K562 (cell line): ENCODE measurements at regions not wholly inside any gene's neighbourhood (a gene's known extent, or its start where the extent isn't known, plus 50 kb on each side); places are given as distances from the start of the nearest gene placed in this dataset.

Source experiments
- ASH1L ChIP-seq: fragments of 450-650 bp; IDR thresholded peaks from 2 replicates; pipeline ENCODE4 v1.6.1; 2018; ENCODE audit warnings: borderline replicate concordance, mild to moderate bottlenecking, low read depth; ENCODE audit not compliant: partially characterized antibody
- BHLHE40 ChIP-seq: IDR thresholded peaks from 2 replicates; pipeline ENCODE4 v1.6.1; 2011; ENCODE audit warnings: low read length, improper control_type of control experiment
- SIN3A ChIP-seq, 2 experiments: fragments of 150-350 bp in 1 of 2; IDR thresholded peaks; 2 replicates each; pipeline ENCODE4 v1.6.1; 2011 to 2016; ENCODE audit warnings: borderline replicate concordance in 2 of 2, low read depth in 2 of 2, low read length in 2 of 2, mild to moderate bottlenecking in 2 of 2, moderate library complexity in 2 of 2; ENCODE audit not compliant: control insufficient read depth in 1 of 2
- ZNF274 ChIP-seq: IDR thresholded peaks from 2 replicates; pipeline ENCODE4 v1.6.1; 2011; ENCODE audit warnings: low read depth, mild to moderate bottlenecking, low read length, moderate library complexity, borderline replicate concordance
- TF ChIP-seq, protein P1 (sequence below), 3 experiments: IDR thresholded peaks in 2 of 3; conservative IDR thresholded peaks in 1 of 3; 2 replicates each; pipeline ENCODE4 v1.5.1; 2011 to 2012; ENCODE audit warnings: low read length in 3 of 3, mild to moderate bottlenecking in 3 of 3, control low read depth in 2 of 3, improper control_type of control experiment in 1 of 3, inconsistent platforms in 1 of 3, low read depth in 1 of 3, mixed read lengths in 1 of 3, moderate library complexity in 1 of 3; ENCODE audit not compliant: insufficient read depth in 2 of 3

DNA sequence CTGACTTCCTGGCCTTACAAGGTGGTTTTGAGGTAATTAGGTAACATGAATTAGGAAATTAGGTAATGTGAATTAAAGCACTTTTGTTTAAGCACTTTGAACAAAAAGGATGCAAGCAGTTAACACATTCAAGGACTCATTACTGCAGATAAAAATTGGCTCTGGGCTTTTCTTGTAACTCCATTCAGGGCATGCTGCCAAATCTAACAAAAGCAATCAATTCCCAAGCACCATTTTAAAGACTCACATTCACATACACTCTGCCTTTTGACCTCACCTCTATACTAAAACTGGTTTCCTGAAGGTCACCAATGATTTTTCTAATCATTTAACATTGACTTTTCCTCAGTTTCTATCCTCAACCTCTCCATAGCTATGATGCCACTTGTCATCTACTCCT, 251.2 kb upstream of the RHOBTB1 start:
- no peak for TF ChIP-seq BHLHE40
- no peak for TF ChIP-seq ASH1L
- TF ChIP-seq SIN3A (IDR thresholded peaks at IDR 0.05; ENCODE audit: borderline replicate concordance in 2 of 2, control insufficient read depth in 1 of 2, low read depth in 2 of 2, low read length in 2 of 2), result no peak
- TF ChIP-seq, protein P1, sequence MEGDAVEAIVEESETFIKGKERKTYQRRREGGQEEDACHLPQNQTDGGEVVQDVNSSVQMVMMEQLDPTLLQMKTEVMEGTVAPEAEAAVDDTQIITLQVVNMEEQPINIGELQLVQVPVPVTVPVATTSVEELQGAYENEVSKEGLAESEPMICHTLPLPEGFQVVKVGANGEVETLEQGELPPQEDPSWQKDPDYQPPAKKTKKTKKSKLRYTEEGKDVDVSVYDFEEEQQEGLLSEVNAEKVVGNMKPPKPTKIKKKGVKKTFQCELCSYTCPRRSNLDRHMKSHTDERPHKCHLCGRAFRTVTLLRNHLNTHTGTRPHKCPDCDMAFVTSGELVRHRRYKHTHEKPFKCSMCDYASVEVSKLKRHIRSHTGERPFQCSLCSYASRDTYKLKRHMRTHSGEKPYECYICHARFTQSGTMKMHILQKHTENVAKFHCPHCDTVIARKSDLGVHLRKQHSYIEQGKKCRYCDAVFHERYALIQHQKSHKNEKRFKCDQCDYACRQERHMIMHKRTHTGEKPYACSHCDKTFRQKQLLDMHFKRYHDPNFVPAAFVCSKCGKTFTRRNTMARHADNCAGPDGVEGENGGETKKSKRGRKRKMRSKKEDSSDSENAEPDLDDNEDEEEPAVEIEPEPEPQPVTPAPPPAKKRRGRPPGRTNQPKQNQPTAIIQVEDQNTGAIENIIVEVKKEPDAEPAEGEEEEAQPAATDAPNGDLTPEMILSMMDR (IDR thresholded peaks at IDR 0.05 in 2 of 3, conservative IDR thresholded peaks at IDR 0.05 in 1 of 3; ENCODE audit: insufficient read depth in 2 of 3, low read depth in 1 of 3, low read length in 3 of 3), result no peak
- no peak for TF ChIP-seq ZNF274
